GM12878 (cell line): ENCODE measurements at regions not wholly inside any gene's neighbourhood (a gene's known extent, or its start where the extent isn't known, plus 50 kb on each side); places are given as distances from the start of the nearest gene placed in this dataset.

Experiments
- ATAC-seq: fragments of 200-7000 bp; cut with Tn5 transposase; 3 replicates; pipeline ENCODE4 v1.9.1; 2020; ENCODE audit warnings: mild to moderate bottlenecking, moderate library complexity
- BruUV-seq: library from RNA; stranded (reverse); fragments of 400-500 nt; replicated peaks from 2 replicates; lab custom pipeline; 2021; lab: Mats Ljungman, UMichigan
- CTCF ChIA-PET: fragments of 300-600 bp; sonication (Branson Sonifier 250); formaldehyde crosslinking; extraction: SDS; loops from one replicate; lab custom pipeline; 2021; ENCODE audit warnings: inconsistent platforms; lab: Yijun Ruan, JAX
- POLR2A ChIA-PET: fragments of 350-600 bp; formaldehyde crosslinking; extraction: SDS; loops from one replicate; lab custom pipeline; 2021; ENCODE audit warnings: inconsistent platforms; lab: Charles Lee
- RAD21 ChIA-PET: fragments of 300-600 bp; sonication (Branson Sonifier 250); formaldehyde crosslinking; loops from one replicate; lab custom pipeline; 2023; ENCODE audit warnings: antibody characterized with exemption; ENCODE audit not compliant: unreplicated experiment; lab: Charles Lee
- SMC1A ChIA-PET: fragments of 300-600 bp; sonication (Branson Sonifier 250); formaldehyde crosslinking; loops from one replicate; lab custom pipeline; 2023; ENCODE audit not compliant: unreplicated experiment, uncharacterized antibody; lab: Charles Lee
- DNase-seq: peaks from one replicate; pipeline ENCODE4 v3.0.0-alpha.2; 2011; ENCODE audit warnings: low read depth, low spot score
- FAIRE-seq: peaks from 3 replicates; lab custom pipeline; 2011; peaks lifted over from hg19 to GRCh38; lab: Jason Lieb, UNC
- H2AFZ ChIP-seq: 2 replicates; pipeline ENCODE4 v1.6.0; 2011; ENCODE audit warnings: low read depth, low read length, control low read depth; ENCODE audit not compliant: control insufficient read depth
- H3K27ac ChIP-seq: 2 replicates; pipeline ENCODE4 v1.5.1; 2011; ENCODE audit warnings: control low read depth; ENCODE audit not compliant: control insufficient read depth, insufficient read depth
- H3K27me3 ChIP-seq, 2 experiments: replicated peaks in 1 of 2; 2 replicates each; pipeline versions ENCODE4 v1.6.0 to v1.6.1; 2011; ENCODE audit warnings: low read length in 1 of 2; ENCODE audit not compliant: control insufficient read depth in 2 of 2, insufficient read depth in 2 of 2
- H3K36me3 ChIP-seq, 2 experiments: 2 replicates each; pipeline ENCODE4 v1.5.1; 2011; ENCODE audit warnings: low read length in 1 of 2; ENCODE audit not compliant: control insufficient read depth in 2 of 2, insufficient read depth in 2 of 2
- H3K4me1 ChIP-seq: 2 replicates; pipeline ENCODE4 v1.6.1; 2011; ENCODE audit warnings: mild to moderate bottlenecking, low read length, moderate library complexity, mixed read lengths; ENCODE audit not compliant: control insufficient read depth, insufficient read depth
- H3K4me2 ChIP-seq: 2 replicates; pipeline ENCODE4 v1.6.0; 2011; ENCODE audit warnings: control low read depth; ENCODE audit not compliant: control insufficient read depth, insufficient read depth
- H3K4me3 ChIP-seq: fragments of 200-600 bp; sonication (generic); 2 replicates; pipeline ENCODE4 v1.5.1; 2016
- H3K79me2 ChIP-seq: 2 replicates; pipeline ENCODE4 v1.6.0; 2011; ENCODE audit warnings: low read length; ENCODE audit not compliant: control insufficient read depth, insufficient read depth
- H3K9ac ChIP-seq: 2 replicates; pipeline ENCODE4 v1.8.0; 2011; ENCODE audit warnings: low read length, control low read depth, mixed read lengths; ENCODE audit not compliant: control insufficient read depth, insufficient read depth
- H3K9me3 ChIP-seq: replicated peaks from 3 replicates; pipeline ENCODE4 v1.5.1; 2011; ENCODE audit warnings: mild to moderate bottlenecking, low read length; ENCODE audit not compliant: control insufficient read depth, insufficient read depth
- H4K20me1 ChIP-seq: 2 replicates; pipeline ENCODE4 v1.6.0; 2011; ENCODE audit not compliant: control insufficient read depth, insufficient read depth
- CREB1 ChIP-seq: IDR thresholded peaks from 2 replicates; pipeline ENCODE4 v1.6.1; 2012; ENCODE audit warnings: low read depth, mild to moderate bottlenecking, inconsistent platforms
- EED ChIP-seq: sonication (generic); IDR thresholded peaks from 2 replicates; pipeline ENCODE4 v1.6.1; 2016; ENCODE audit warnings: antibody characterized with exemption, low read depth
- HCFC1 ChIP-seq: fragments of 150-350 bp; IDR thresholded peaks from 2 replicates; pipeline ENCODE4 v1.6.1; 2014; ENCODE audit warnings: low read length
- PML ChIP-seq: IDR thresholded peaks from 2 replicates; pipeline ENCODE4 v1.6.1; 2012; ENCODE audit warnings: low read length, inconsistent platforms
- RELA ChIP-seq: fragments of 450-650 bp; IDR thresholded peaks from 2 replicates; pipeline ENCODE4 v1.8.0; 2014; ENCODE audit warnings: borderline replicate concordance; ENCODE audit not compliant: partially characterized antibody
- SREBF2 ChIP-seq: IDR thresholded peaks from 2 replicates; pipeline ENCODE4 v1.6.1; 2012; ENCODE audit warnings: mild to moderate bottlenecking, low read length
- TARDBP ChIP-seq: IDR thresholded peaks from 2 replicates; pipeline ENCODE4 v1.6.1; 2016; ENCODE audit warnings: borderline replicate concordance
- TCF12 ChIP-seq: IDR thresholded peaks from 2 replicates; pipeline ENCODE4 v1.6.1; 2011; ENCODE audit warnings: low read depth, mild to moderate bottlenecking, low read length
- TCF7 ChIP-seq: IDR thresholded peaks from 2 replicates; pipeline ENCODE4 v1.6.1; 2014; ENCODE audit warnings: antibody characterized with exemption, borderline replicate concordance
- ZSCAN29 ChIP-seq: fragments of 450-650 bp; IDR thresholded peaks from 2 replicates; pipeline ENCODE4 v1.6.1; 2017; ENCODE audit warnings: mild to moderate bottlenecking, moderate library complexity
- WGBS: methylation state at CpG from one replicate; pipeline ENCODE4 v1.1.6; 2016; ENCODE audit warnings: low lambda C conversion rate; ENCODE audit not compliant: insufficient replicate concordance, insufficient coverage; ENCODE audit errors: missing lambda C conversion rate; 5-methylcytosine and 5-hydroxymethylcytosine counted together
- in situ Hi-C: fragments of 300-500 bp; cut with MboI; formaldehyde crosslinking; loops from 9 replicates; pipeline ENCODE4 v1.14.3; 2018; ENCODE audit warnings: mixed read lengths
- intact Hi-C: fragments of 100-400 bp; cut with micrococcal nuclease; formaldehyde crosslinking; loops from one replicate; pipeline ENCODE4 v1.14.2; 2022; ENCODE audit not compliant: unreplicated experiment
- TF ChIP-seq, protein P1 (sequence below): IDR thresholded peaks from 2 replicates; pipeline ENCODE4 v1.6.1; 2012; ENCODE audit warnings: low read depth, low read length, improper control_type of control experiment
- TF ChIP-seq, protein P2 (sequence below): IDR thresholded peaks from 2 replicates; pipeline ENCODE4 v1.6.1; 2011; ENCODE audit warnings: low read depth, low read length, improper control_type of control experiment, borderline replicate concordance
- TF ChIP-seq, protein P3 (sequence below): fragments of 450-650 bp; IDR thresholded peaks from 2 replicates; pipeline ENCODE4 v1.6.1; 2014; ENCODE audit warnings: mild to moderate bottlenecking
- TF ChIP-seq, protein P4 (sequence below): fragments of 450-650 bp; IDR thresholded peaks from 2 replicates; pipeline ENCODE4 v1.6.1; 2017; ENCODE audit warnings: mild to moderate bottlenecking, low read depth, inconsistent platforms; ENCODE audit not compliant: poor library complexity, severe bottlenecking
- TF ChIP-seq, protein P5 (sequence below): fragments of 450-650 bp; IDR thresholded peaks from 2 replicates; pipeline ENCODE4 v1.6.1; 2017; ENCODE audit warnings: mild to moderate bottlenecking, moderate library complexity
- TF ChIP-seq, protein P6 (sequence below): fragments of 450-650 bp; IDR thresholded peaks from 2 replicates; pipeline ENCODE4 v1.6.1; 2016; ENCODE audit warnings: mild to moderate bottlenecking

DNA sequence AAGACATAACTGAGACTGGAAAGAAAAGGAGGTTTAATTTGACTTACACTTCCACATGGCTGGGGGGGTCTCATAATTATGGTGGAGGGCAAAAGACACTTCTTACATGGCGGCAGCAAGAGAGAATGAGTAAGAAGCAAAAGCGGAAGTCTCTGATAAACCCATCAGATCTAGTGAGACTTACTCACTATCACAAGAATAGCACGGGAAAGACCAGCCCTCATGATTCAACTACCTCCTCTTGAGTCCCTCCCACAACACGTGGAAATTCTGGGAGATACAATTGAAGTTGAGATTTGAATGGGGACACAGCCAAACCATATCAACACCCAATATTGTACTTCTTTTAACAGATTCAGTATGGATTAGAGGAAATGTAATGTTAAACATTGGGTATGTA is 646.6 kb downstream of the ANKRD50 start:
- FAIRE-seq, result no peak
- intact Hi-C loops, result no loop called here
- RAD21 ChIA-PET, result interaction anchor here (0.6 kb wide), 1 partner anchor 181 kb away, joined by 4 read pairs; no protein-coding TSS in a partner anchor
- Histone ChIP-seq H3K27me3 (no peaks in the 10 kb centered on the region), H3K36me3 (no peaks in the 10 kb centered on the region), H3K27ac (no peak overlapping the region), H3K4me1 (no peaks in the 10 kb centered on the region), H3K9ac (no peak overlapping the region), H3K9me3 (no peaks in the 10 kb centered on the region), H3K4me3 (no peak overlapping the region), H3K4me2 (no peak overlapping the region), H3K79me2 (no peaks in the 10 kb centered on the region), H4K20me1 (no peaks in the 10 kb centered on the region), H2AFZ (no peak overlapping the region)
- SMC1A ChIA-PET, result no interaction called here
- POLR2A ChIA-PET, result no interaction called here
- ATAC-seq, result no peak
- WGBS, result 46% methylated on average over 4 of the region's 4 CpGs
- no peak for DNase-seq
- BruUV-seq, result no TSS peak
- CTCF ChIA-PET, result interaction anchor here (1.7 kb wide), 1 partner anchor 9 kb away, joined by 3 read pairs; no protein-coding TSS in a partner anchor
- in situ Hi-C loops, result no loop called here
- TF ChIP-seq, protein P1, sequence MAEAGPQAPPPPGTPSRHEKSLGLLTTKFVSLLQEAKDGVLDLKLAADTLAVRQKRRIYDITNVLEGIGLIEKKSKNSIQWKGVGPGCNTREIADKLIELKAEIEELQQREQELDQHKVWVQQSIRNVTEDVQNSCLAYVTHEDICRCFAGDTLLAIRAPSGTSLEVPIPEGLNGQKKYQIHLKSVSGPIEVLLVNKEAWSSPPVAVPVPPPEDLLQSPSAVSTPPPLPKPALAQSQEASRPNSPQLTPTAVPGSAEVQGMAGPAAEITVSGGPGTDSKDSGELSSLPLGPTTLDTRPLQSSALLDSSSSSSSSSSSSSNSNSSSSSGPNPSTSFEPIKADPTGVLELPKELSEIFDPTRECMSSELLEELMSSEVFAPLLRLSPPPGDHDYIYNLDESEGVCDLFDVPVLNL, result no peak
- TF ChIP-seq TCF7 (no peak), TARDBP (no peak), ZSCAN29 (no peak), TCF12 (no peak), SREBF2 (no peak), HCFC1 (no peak), PML (no peak), EED (no peak), RELA (no peak), CREB1 (no peak)
- TF ChIP-seq, protein P2, sequence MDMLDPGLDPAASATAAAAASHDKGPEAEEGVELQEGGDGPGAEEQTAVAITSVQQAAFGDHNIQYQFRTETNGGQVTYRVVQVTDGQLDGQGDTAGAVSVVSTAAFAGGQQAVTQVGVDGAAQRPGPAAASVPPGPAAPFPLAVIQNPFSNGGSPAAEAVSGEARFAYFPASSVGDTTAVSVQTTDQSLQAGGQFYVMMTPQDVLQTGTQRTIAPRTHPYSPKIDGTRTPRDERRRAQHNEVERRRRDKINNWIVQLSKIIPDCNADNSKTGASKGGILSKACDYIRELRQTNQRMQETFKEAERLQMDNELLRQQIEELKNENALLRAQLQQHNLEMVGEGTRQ, result no peak
- TF ChIP-seq, protein P3, sequence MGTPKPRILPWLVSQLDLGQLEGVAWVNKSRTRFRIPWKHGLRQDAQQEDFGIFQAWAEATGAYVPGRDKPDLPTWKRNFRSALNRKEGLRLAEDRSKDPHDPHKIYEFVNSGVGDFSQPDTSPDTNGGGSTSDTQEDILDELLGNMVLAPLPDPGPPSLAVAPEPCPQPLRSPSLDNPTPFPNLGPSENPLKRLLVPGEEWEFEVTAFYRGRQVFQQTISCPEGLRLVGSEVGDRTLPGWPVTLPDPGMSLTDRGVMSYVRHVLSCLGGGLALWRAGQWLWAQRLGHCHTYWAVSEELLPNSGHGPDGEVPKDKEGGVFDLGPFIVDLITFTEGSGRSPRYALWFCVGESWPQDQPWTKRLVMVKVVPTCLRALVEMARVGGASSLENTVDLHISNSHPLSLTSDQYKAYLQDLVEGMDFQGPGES, result no peak
- TF ChIP-seq, protein P4, sequence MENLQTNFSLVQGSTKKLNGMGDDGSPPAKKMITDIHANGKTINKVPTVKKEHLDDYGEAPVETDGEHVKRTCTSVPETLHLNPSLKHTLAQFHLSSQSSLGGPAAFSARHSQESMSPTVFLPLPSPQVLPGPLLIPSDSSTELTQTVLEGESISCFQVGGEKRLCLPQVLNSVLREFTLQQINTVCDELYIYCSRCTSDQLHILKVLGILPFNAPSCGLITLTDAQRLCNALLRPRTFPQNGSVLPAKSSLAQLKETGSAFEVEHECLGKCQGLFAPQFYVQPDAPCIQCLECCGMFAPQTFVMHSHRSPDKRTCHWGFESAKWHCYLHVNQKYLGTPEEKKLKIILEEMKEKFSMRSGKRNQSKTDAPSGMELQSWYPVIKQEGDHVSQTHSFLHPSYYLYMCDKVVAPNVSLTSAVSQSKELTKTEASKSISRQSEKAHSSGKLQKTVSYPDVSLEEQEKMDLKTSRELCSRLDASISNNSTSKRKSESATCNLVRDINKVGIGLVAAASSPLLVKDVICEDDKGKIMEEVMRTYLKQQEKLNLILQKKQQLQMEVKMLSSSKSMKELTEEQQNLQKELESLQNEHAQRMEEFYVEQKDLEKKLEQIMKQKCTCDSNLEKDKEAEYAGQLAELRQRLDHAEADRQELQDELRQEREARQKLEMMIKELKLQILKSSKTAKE, result no peak
- TF ChIP-seq, protein P5, sequence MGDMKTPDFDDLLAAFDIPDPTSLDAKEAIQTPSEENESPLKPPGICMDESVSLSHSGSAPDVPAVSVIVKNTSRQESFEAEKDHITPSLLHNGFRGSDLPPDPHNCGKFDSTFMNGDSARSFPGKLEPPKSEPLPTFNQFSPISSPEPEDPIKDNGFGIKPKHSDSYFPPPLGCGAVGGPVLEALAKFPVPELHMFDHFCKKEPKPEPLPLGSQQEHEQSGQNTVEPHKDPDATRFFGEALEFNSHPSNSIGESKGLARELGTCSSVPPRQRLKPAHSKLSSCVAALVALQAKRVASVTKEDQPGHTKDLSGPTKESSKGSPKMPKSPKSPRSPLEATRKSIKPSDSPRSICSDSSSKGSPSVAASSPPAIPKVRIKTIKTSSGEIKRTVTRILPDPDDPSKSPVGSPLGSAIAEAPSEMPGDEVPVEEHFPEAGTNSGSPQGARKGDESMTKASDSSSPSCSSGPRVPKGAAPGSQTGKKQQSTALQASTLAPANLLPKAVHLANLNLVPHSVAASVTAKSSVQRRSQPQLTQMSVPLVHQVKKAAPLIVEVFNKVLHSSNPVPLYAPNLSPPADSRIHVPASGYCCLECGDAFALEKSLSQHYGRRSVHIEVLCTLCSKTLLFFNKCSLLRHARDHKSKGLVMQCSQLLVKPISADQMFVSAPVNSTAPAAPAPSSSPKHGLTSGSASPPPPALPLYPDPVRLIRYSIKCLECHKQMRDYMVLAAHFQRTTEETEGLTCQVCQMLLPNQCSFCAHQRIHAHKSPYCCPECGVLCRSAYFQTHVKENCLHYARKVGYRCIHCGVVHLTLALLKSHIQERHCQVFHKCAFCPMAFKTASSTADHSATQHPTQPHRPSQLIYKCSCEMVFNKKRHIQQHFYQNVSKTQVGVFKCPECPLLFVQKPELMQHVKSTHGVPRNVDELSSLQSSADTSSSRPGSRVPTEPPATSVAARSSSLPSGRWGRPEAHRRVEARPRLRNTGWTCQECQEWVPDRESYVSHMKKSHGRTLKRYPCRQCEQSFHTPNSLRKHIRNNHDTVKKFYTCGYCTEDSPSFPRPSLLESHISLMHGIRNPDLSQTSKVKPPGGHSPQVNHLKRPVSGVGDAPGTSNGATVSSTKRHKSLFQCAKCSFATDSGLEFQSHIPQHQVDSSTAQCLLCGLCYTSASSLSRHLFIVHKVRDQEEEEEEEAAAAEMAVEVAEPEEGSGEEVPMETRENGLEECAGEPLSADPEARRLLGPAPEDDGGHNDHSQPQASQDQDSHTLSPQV, result no peak
- TF ChIP-seq, protein P6, sequence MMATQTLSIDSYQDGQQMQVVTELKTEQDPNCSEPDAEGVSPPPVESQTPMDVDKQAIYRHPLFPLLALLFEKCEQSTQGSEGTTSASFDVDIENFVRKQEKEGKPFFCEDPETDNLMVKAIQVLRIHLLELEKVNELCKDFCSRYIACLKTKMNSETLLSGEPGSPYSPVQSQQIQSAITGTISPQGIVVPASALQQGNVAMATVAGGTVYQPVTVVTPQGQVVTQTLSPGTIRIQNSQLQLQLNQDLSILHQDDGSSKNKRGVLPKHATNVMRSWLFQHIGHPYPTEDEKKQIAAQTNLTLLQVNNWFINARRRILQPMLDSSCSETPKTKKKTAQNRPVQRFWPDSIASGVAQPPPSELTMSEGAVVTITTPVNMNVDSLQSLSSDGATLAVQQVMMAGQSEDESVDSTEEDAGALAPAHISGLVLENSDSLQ, result no peak
